ENCODE measurements at regions not wholly inside any gene's neighbourhood (a gene's known extent, or its start where the extent isn't known, plus 50 kb on each side); places are given as distances from the start of the nearest gene placed in this dataset.

DNA sequence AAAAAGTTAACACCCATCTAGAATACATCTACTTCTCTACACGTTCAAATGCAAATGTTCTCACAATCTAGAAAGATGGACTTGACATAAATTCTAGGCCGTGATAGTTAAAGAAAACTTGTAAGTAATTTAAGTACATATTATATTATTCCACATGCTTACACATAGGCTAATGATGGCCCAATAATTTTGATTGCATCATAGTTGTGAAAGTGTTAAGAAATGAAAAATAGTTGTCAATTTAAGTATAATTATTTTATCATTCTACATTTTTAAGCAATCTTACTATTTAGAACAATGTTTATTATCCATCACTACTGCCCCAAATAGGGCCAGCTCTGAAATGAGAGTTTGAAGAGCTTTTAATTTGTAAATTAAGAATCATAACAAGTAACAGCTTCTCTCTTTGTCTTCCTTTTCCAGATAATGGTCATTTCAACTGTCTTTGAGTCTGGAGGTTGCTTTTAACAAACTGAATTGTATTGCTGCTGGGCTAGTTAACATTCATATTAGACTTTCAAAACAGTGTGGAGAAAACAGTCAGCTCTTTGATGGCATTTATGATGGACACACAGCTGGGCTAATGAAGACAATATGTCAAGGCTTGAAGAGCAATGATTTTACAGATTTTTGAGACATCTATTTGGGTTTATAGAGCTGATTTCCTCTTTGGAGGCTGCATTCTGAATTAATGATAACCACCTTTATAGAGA is 246.1 kb upstream of the KCNH8 start:
- TF ChIP-seq, protein P1, sequence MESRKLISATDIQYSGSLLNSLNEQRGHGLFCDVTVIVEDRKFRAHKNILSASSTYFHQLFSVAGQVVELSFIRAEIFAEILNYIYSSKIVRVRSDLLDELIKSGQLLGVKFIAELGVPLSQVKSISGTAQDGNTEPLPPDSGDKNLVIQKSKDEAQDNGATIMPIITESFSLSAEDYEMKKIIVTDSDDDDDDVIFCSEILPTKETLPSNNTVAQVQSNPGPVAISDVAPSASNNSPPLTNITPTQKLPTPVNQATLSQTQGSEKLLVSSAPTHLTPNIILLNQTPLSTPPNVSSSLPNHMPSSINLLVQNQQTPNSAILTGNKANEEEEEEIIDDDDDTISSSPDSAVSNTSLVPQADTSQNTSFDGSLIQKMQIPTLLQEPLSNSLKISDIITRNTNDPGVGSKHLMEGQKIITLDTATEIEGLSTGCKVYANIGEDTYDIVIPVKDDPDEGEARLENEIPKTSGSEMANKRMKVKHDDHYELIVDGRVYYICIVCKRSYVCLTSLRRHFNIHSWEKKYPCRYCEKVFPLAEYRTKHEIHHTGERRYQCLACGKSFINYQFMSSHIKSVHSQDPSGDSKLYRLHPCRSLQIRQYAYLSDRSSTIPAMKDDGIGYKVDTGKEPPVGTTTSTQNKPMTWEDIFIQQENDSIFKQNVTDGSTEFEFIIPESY (CRISPR knock-in tag; IDR thresholded peaks at IDR 0.05): no peak
- TF ChIP-seq ZNF274 (IDR thresholded peaks at IDR 0.05; ENCODE audit: borderline replicate concordance, low read depth, low read length) (no peak), SIN3A (IDR thresholded peaks at IDR 0.05; ENCODE audit: borderline replicate concordance in 2 of 2, control insufficient read depth in 1 of 2, low read depth in 2 of 2, low read length in 2 of 2) (no peak), GABPA (tag; conservative IDR thresholded peaks at IDR 0.05; ENCODE audit: low read depth) (no peak), EZH2 (IDR thresholded peaks at IDR 0.05; ENCODE audit: borderline replicate concordance, low read depth, low read length) (no peak)
- TF ChIP-seq, protein P2, sequence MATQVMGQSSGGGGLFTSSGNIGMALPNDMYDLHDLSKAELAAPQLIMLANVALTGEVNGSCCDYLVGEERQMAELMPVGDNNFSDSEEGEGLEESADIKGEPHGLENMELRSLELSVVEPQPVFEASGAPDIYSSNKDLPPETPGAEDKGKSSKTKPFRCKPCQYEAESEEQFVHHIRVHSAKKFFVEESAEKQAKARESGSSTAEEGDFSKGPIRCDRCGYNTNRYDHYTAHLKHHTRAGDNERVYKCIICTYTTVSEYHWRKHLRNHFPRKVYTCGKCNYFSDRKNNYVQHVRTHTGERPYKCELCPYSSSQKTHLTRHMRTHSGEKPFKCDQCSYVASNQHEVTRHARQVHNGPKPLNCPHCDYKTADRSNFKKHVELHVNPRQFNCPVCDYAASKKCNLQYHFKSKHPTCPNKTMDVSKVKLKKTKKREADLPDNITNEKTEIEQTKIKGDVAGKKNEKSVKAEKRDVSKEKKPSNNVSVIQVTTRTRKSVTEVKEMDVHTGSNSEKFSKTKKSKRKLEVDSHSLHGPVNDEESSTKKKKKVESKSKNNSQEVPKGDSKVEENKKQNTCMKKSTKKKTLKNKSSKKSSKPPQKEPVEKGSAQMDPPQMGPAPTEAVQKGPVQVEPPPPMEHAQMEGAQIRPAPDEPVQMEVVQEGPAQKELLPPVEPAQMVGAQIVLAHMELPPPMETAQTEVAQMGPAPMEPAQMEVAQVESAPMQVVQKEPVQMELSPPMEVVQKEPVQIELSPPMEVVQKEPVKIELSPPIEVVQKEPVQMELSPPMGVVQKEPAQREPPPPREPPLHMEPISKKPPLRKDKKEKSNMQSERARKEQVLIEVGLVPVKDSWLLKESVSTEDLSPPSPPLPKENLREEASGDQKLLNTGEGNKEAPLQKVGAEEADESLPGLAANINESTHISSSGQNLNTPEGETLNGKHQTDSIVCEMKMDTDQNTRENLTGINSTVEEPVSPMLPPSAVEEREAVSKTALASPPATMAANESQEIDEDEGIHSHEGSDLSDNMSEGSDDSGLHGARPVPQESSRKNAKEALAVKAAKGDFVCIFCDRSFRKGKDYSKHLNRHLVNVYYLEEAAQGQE (IDR thresholded peaks at IDR 0.05; ENCODE audit: borderline replicate concordance): no peak
- TF ChIP-seq, protein P2 (CRISPR knock-in tag; IDR thresholded peaks at IDR 0.05; ENCODE audit: low read depth): no peak
- TF ChIP-seq, protein P3, sequence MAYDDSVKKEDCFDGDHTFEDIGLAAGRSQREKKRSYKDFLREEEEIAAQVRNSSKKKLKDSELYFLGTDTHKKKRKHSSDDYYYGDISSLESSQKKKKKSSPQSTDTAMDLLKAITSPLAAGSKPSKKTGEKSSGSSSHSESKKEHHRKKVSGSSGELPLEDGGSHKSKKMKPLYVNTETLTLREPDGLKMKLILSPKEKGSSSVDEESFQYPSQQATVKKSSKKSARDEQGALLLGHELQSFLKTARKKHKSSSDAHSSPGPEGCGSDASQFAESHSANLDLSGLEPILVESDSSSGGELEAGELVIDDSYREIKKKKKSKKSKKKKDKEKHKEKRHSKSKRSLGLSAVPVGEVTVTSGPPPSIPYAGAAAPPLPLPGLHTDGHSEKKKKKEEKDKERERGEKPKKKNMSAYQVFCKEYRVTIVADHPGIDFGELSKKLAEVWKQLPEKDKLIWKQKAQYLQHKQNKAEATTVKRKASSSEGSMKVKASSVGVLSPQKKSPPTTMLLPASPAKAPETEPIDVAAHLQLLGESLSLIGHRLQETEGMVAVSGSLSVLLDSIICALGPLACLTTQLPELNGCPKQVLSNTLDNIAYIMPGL (CRISPR knock-in tag; IDR thresholded peaks at IDR 0.05): no peak

All from K562 (cell line).